ENCODE measurements at regions not wholly inside any gene's neighbourhood (a gene's known extent, or its start where the extent isn't known, plus 50 kb on each side); places are given as distances from the start of the nearest gene placed in this dataset.

GRCh38 chr6:92759178-92759577 lies 660.2 kb downstream of the EPHA7 start:
- no peak for DNase-seq (ENCODE audit: low read depth, low spot score)
- Histone ChIP-seq H4K20me1 (ENCODE audit: control insufficient read depth, extremely low read depth, insufficient read depth, low read length) (no peaks in the 10 kb centered on the region), H3K4me2 (ENCODE audit: control insufficient read depth, extremely low read depth, insufficient read depth, low read depth, low read length) (no peak overlapping the region), H3K27me3 (ENCODE audit: control insufficient read depth, extremely low read depth, insufficient read depth, low read length) (no peaks in the 10 kb centered on the region), H3K4me1 (ENCODE audit: control insufficient read depth, extremely low read depth, insufficient read depth, low read length) (no peaks in the 10 kb centered on the region), H3K4me3 (ENCODE audit: control insufficient read depth in 2 of 3, extremely low read depth in 1 of 3, insufficient read depth in 2 of 3, low read depth in 1 of 3, low read length in 3 of 3) (no peak overlapping the region), H3K27ac (ENCODE audit: control insufficient read depth, insufficient read depth, low read length) (no peak overlapping the region), H3K9ac (ENCODE audit: control insufficient read depth, extremely low read depth, insufficient read depth, low read length) (no peak overlapping the region), H3K36me3 (ENCODE audit: control insufficient read depth in 2 of 2, extremely low read depth in 1 of 2, insufficient read depth in 2 of 2, low read length in 2 of 2) (no peaks in the 10 kb centered on the region), H3K9me3 (ENCODE audit: control insufficient read depth, low read depth, low read length) (no peaks in the 10 kb centered on the region), H3K79me2 (ENCODE audit: control insufficient read depth, insufficient read depth, low read length) (no peaks in the 10 kb centered on the region), H3K9me1 (ENCODE audit: control insufficient read depth, extremely low read depth, insufficient read depth, low read length) (no peaks in the 10 kb centered on the region), H2AFZ (ENCODE audit: control insufficient read depth, low read length) (no peak overlapping the region)
- no peak for TF ChIP-seq EZH2 (IDR thresholded peaks at IDR 0.05; ENCODE audit: low read length)
- no peak for TF ChIP-seq CTCF (optimal IDR thresholded peaks at IDR 0.05 in 1 of 3, IDR thresholded peaks at IDR 0.05 in 1 of 3, conservative IDR thresholded peaks at IDR 0.05 in 1 of 3; ENCODE audit: extremely low read depth in 1 of 3, insufficient read depth in 2 of 3, low read length in 3 of 3)
- dilution Hi-C loops (cut with MboI; ENCODE audit: extremely low pct_ligation_motif_present, low sequenced_read_pairs) = no loop called here
- no peak for FAIRE-seq

- Histone ChIP-seq H3K9me1 (ENCODE audit: control insufficient read depth, extremely low read depth, insufficient read depth, low read length) (no peaks in the 10 kb centered on the region), H3K4me2 (ENCODE audit: control insufficient read depth, extremely low read depth, insufficient read depth, low read depth, low read length) (no peak overlapping the region), H3K79me2 (ENCODE audit: control insufficient read depth, insufficient read depth, low read length) (no peaks in the 10 kb centered on the region), H3K27ac (ENCODE audit: control insufficient read depth, insufficient read depth, low read length) (no peak overlapping the region), H3K27me3 (ENCODE audit: control insufficient read depth, extremely low read depth, insufficient read depth, low read length) (no peaks in the 10 kb centered on the region), H3K4me3 (ENCODE audit: control insufficient read depth in 2 of 3, extremely low read depth in 1 of 3, insufficient read depth in 2 of 3, low read depth in 1 of 3, low read length in 3 of 3) (no peak overlapping the region), H3K4me1 (ENCODE audit: control insufficient read depth, extremely low read depth, insufficient read depth, low read length) (no peaks in the 10 kb centered on the region), H3K36me3 (ENCODE audit: control insufficient read depth in 2 of 2, extremely low read depth in 1 of 2, insufficient read depth in 2 of 2, low read length in 2 of 2) (no peaks in the 10 kb centered on the region), H3K9ac (ENCODE audit: control insufficient read depth, extremely low read depth, insufficient read depth, low read length) (no peak overlapping the region), H2AFZ (ENCODE audit: control insufficient read depth, low read length) (no peak overlapping the region), H3K9me3 (ENCODE audit: control insufficient read depth, low read depth, low read length) (no peaks in the 10 kb centered on the region), H4K20me1 (ENCODE audit: control insufficient read depth, extremely low read depth, insufficient read depth, low read length) (no peaks in the 10 kb centered on the region)
- DNase-seq (ENCODE audit: low read depth, low spot score) = no peak
- dilution Hi-C loops (cut with MboI; ENCODE audit: extremely low pct_ligation_motif_present, low sequenced_read_pairs) = no loop called here
- FAIRE-seq = no peak
- TF ChIP-seq EZH2 (IDR thresholded peaks at IDR 0.05; ENCODE audit: low read length) = no peak
- TF ChIP-seq CTCF (optimal IDR thresholded peaks at IDR 0.05 in 1 of 3, IDR thresholded peaks at IDR 0.05 in 1 of 3, conservative IDR thresholded peaks at IDR 0.05 in 1 of 3; ENCODE audit: extremely low read depth in 1 of 3, insufficient read depth in 2 of 3, low read length in 3 of 3) = no peak
Observed at GRCh38 chr6:92757925-92758324, 661.4 kb downstream of the EPHA7 start.

Measured in keratinocyte (primary cell).